HUES48 (cell line): ENCODE measurements at regions not wholly inside any gene's neighbourhood (a gene's known extent, or its start where the extent isn't known, plus 50 kb on each side); places are given as distances from the start of the nearest gene placed in this dataset.

Experiments used
- H3K27ac ChIP-seq: one replicate; pipeline ENCODE4 v1.7.0; 2013; ENCODE audit warnings: low read depth, low read length, inconsistent platforms
- H3K27me3 ChIP-seq: 2 replicates; pipeline ENCODE4 v1.6.1; 2013; ENCODE audit warnings: mild to moderate bottlenecking, low read length; ENCODE audit not compliant: control insufficient read depth, insufficient read depth
- H3K36me3 ChIP-seq: 2 replicates; pipeline ENCODE4 v1.6.1; 2013; ENCODE audit warnings: low read length; ENCODE audit not compliant: control insufficient read depth, insufficient read depth
- H3K4me1 ChIP-seq: 2 replicates; pipeline ENCODE4 v1.6.1; 2013; ENCODE audit warnings: mild to moderate bottlenecking, low read length; ENCODE audit not compliant: control insufficient read depth, insufficient read depth
- H3K4me3 ChIP-seq: 2 replicates; pipeline ENCODE4 v1.5.1; 2013; ENCODE audit warnings: mild to moderate bottlenecking, low read depth, low read length
- H3K9ac ChIP-seq: 2 replicates; pipeline ENCODE4 v1.6.1; 2013; ENCODE audit warnings: mild to moderate bottlenecking, low read depth, low read length, moderate library complexity
- H3K9me3 ChIP-seq: 2 replicates; pipeline ENCODE4 v1.6.1; 2013; ENCODE audit warnings: low read length; ENCODE audit not compliant: control insufficient read depth, insufficient read depth

- H3K36me3 ChIP-seq: no peaks in the 10 kb centered on the region
- no peaks in the 10 kb centered on the region for H3K4me1 ChIP-seq
- no peaks in the 10 kb centered on the region for H3K9me3 ChIP-seq
- H3K27me3 ChIP-seq: no peaks in the 10 kb centered on the region
- H3K9ac ChIP-seq: no peak overlapping the region
- no peak overlapping the region for H3K4me3 ChIP-seq
- H3K27ac ChIP-seq: no peak overlapping the region
Observed at GRCh38 chr1:189675712-189676244, 801.9 kb downstream of the BRINP3 start.

- Histone ChIP-seq H3K4me3 (no peak overlapping the region), H3K4me1 (no peaks in the 10 kb centered on the region; the same call in 1 of the 2 replicates)
Observed at GRCh38 chr1:189678779-189679178, 798.9 kb downstream of the BRINP3 start.

GRCh38 chr1:189681252-189681919, 796.3 kb downstream of the BRINP3 start:
- Histone ChIP-seq H3K4me1 (no peaks in the 10 kb centered on the region; the same call in 1 of the 2 replicates), H3K27ac (no peak overlapping the region), H3K9ac (no peak overlapping the region), H3K27me3 (no peaks in the 10 kb centered on the region), H3K9me3 (no peaks in the 10 kb centered on the region), H3K4me3 (no peak overlapping the region), H3K36me3 (no peaks in the 10 kb centered on the region)

More at GRCh38 chr1:189678779-189679178, 798.9 kb downstream of the BRINP3 start:
- H3K27ac ChIP-seq: no peak overlapping the region
- H3K9ac ChIP-seq: no peak overlapping the region
- no peaks in the 10 kb centered on the region for H3K27me3 ChIP-seq
- no peaks in the 10 kb centered on the region for H3K36me3 ChIP-seq
- H3K9me3 ChIP-seq: no peaks in the 10 kb centered on the region

- H3K9me3 ChIP-seq: no peaks in the 10 kb centered on the region
- no peaks in the 10 kb centered on the region for H3K27me3 ChIP-seq
- no peak overlapping the region for H3K4me3 ChIP-seq
- H3K9ac ChIP-seq: no peak overlapping the region
- H3K36me3 ChIP-seq: no peaks in the 10 kb centered on the region
- H3K27ac ChIP-seq: no peak overlapping the region
- no peaks in the 10 kb centered on the region; the same call in 1 of the 2 replicates for H3K4me1 ChIP-seq
Observed at GRCh38 chr1:189682591-189682990, 795.1 kb downstream of the BRINP3 start.

- H3K9ac ChIP-seq: no peak overlapping the region
- H3K9me3 ChIP-seq: no peaks in the 10 kb centered on the region
- H3K4me3 ChIP-seq: no peak overlapping the region
- no peaks in the 10 kb centered on the region for H3K27me3 ChIP-seq
- H3K27ac ChIP-seq: no peak overlapping the region
- no peaks in the 10 kb centered on the region; the same call in 1 of the 2 replicates for H3K4me1 ChIP-seq
- H3K36me3 ChIP-seq: no peaks in the 10 kb centered on the region
Observed at GRCh38 chr1:189686288-189686687, 791.4 kb downstream of the BRINP3 start.

GRCh38 chr1:189693140-189693539, 784.5 kb downstream of the BRINP3 start:
- H3K27me3 ChIP-seq: no peaks in the 10 kb centered on the region
- no peak overlapping the region for H3K27ac ChIP-seq
- no peaks in the 10 kb centered on the region for H3K9me3 ChIP-seq
- H3K36me3 ChIP-seq: no peaks in the 10 kb centered on the region
- no peaks in the 10 kb centered on the region for H3K4me1 ChIP-seq
- H3K9ac ChIP-seq: no peak overlapping the region
- H3K4me3 ChIP-seq: no peak overlapping the region

- Histone ChIP-seq H3K27me3 (no peaks in the 10 kb centered on the region), H3K9me3 (no peaks in the 10 kb centered on the region), H3K36me3 (no peaks in the 10 kb centered on the region)
Observed at GRCh38 chr1:189696297-189696696, 781.4 kb downstream of the BRINP3 start.

GRCh38 chr1:189697113-189697512, 780.6 kb downstream of the BRINP3 start:
- H3K9me3 ChIP-seq: no peaks in the 10 kb centered on the region
- no peak overlapping the region for H3K27ac ChIP-seq
- no peaks in the 10 kb centered on the region for H3K27me3 ChIP-seq
- H3K4me3 ChIP-seq: no peak overlapping the region
- no peaks in the 10 kb centered on the region for H3K4me1 ChIP-seq
- no peaks in the 10 kb centered on the region for H3K36me3 ChIP-seq
- no peak overlapping the region for H3K9ac ChIP-seq

More at GRCh38 chr1:189696297-189696696, 781.4 kb downstream of the BRINP3 start:
- H3K9ac ChIP-seq: no peak overlapping the region
- no peak overlapping the region for H3K27ac ChIP-seq
- no peaks in the 10 kb centered on the region for H3K4me1 ChIP-seq
- H3K4me3 ChIP-seq: no peak overlapping the region

GRCh38 chr1:189701606-189702005, 776.1 kb downstream of the BRINP3 start:
- Histone ChIP-seq H3K27ac (no peak overlapping the region), H3K36me3 (no peaks in the 10 kb centered on the region), H3K4me1 (no peaks in the 10 kb centered on the region), H3K9ac (no peak overlapping the region), H3K27me3 (no peaks in the 10 kb centered on the region), H3K4me3 (no peak overlapping the region), H3K9me3 (no peaks in the 10 kb centered on the region)

GRCh38 chr1:189706594-189706993, 771.1 kb downstream of the BRINP3 start:
- Histone ChIP-seq H3K9me3 (no peaks in the 10 kb centered on the region), H3K4me1 (no peaks in the 10 kb centered on the region), H3K36me3 (no peaks in the 10 kb centered on the region), H3K9ac (no peak overlapping the region), H3K4me3 (no peak overlapping the region), H3K27me3 (no peaks in the 10 kb centered on the region), H3K27ac (no peak overlapping the region)

- H3K27me3 ChIP-seq: no peaks in the 10 kb centered on the region
- no peak overlapping the region for H3K27ac ChIP-seq
- H3K9me3 ChIP-seq: no peaks in the 10 kb centered on the region
- H3K9ac ChIP-seq: no peak overlapping the region
- no peaks in the 10 kb centered on the region for H3K36me3 ChIP-seq
- no peaks in the 10 kb centered on the region for H3K4me1 ChIP-seq
- H3K4me3 ChIP-seq: no peak overlapping the region
Observed at GRCh38 chr1:189708674-189709073, 769.0 kb downstream of the BRINP3 start.
